Mucosa of descending colon (tissue), 3 donors: ENCODE measurements at regions not wholly inside any gene's neighbourhood (a gene's known extent, or its start where the extent isn't known, plus 50 kb on each side); places are given as distances from the start of the nearest gene placed in this dataset.
"Not testable (repeated sequence)": the region's sequence is repeated elsewhere in the genome, so short reads cannot be mapped to it uniquely, and the experiment has no call there.

Source experiments
- ATAC-seq: fragments of 200-7000 bp; cut with Tn5 transposase; one replicate; pipeline ENCODE4 v1.9.1; 2020; ENCODE audit warnings: mild to moderate bottlenecking, moderate library complexity
- DNase-seq, 3 donors: peaks; one replicate each; pipeline ENCODE4 v3.0.0-alpha.2; 2020
- H3K36me3 ChIP-seq: fragments of 200-600 bp; one replicate; pipeline ENCODE4 v1.8.0; 2021; ENCODE audit warnings: low read depth, mild to moderate bottlenecking
- H3K4me1 ChIP-seq: fragments of 200-600 bp; one replicate; pipeline ENCODE4 v1.8.0; 2021; ENCODE audit warnings: low read depth, mild to moderate bottlenecking
- H3K4me3 ChIP-seq: fragments of 200-600 bp; one replicate; pipeline ENCODE4 v1.8.0; 2021; ENCODE audit warnings: mild to moderate bottlenecking
- H3K9me3 ChIP-seq: fragments of 200-600 bp; one replicate; pipeline ENCODE4 v1.8.0; 2021; ENCODE audit warnings: mild to moderate bottlenecking
- CTCF ChIP-seq: fragments of 200-600 bp; IDR thresholded peaks from one replicate; pipeline ENCODE4 v1.8.0; 2022; ENCODE audit warnings: antibody characterized with exemption, mild to moderate bottlenecking
- intact Hi-C, 2 donors: fragments of 100-400 bp; cut with DNase I in 1 of 2; cut with micrococcal nuclease in 1 of 2; formaldehyde crosslinking; loops; one replicate each; pipeline versions ENCODE4 v1.11.0 to v1.11.1; 2022; cut with DNase I, micrococcal nuclease
- donor health status: DM: no; HTN: no; CAD: no; lungs with moderate emphysema.
- donor health status: DM: no; HTN: no; CAD: no.
- donor health status: DM: no; HTN: yes; CAD: no.

GRCh38 chr12:67086116-67086515 is 183.0 kb upstream of the CAND1 start:
- Histone ChIP-seq H3K36me3 (no peaks in the 10 kb centered on the region), H3K9me3 (no peaks in the 10 kb centered on the region), H3K4me1 (no peaks in the 10 kb centered on the region), H3K4me3 (no peak overlapping the region)
- intact Hi-C loops: no loop called here
- DNase-seq (no peak), ATAC-seq (no peak)
- no peak for TF ChIP-seq CTCF

GRCh38 chr12:67088401-67089118 is 180.6 kb upstream of the CAND1 start:
- Histone ChIP-seq H3K4me1 (no peaks in the 10 kb centered on the region), H3K4me3 (no peak overlapping the region), H3K9me3 (no peaks in the 10 kb centered on the region), H3K36me3 (no peaks in the 10 kb centered on the region)
- DNase-seq: no peak
- no peak for TF ChIP-seq CTCF
- ATAC-seq: no peak
- intact Hi-C loops: no loop called here

GRCh38 chr12:67091204-67091603 is 178.0 kb upstream of the CAND1 start:
- no peaks in the 10 kb centered on the region for H3K9me3 ChIP-seq
- no peaks in the 10 kb centered on the region for H3K4me1 ChIP-seq
- H3K36me3 ChIP-seq: no peaks in the 10 kb centered on the region
- no peak for DNase-seq
- H3K4me3 ChIP-seq: no peak overlapping the region
- intact Hi-C loops: no loop called here
- ATAC-seq: no peak
- TF ChIP-seq CTCF: no peak

- no peaks in the 10 kb centered on the region for H3K36me3 ChIP-seq
- no peaks in the 10 kb centered on the region for H3K9me3 ChIP-seq
- no peak for TF ChIP-seq CTCF
- ATAC-seq: no peak
- intact Hi-C loops: no loop called here
- no peak overlapping the region for H3K4me3 ChIP-seq
- no peak for DNase-seq
- H3K4me1 ChIP-seq: no peaks in the 10 kb centered on the region
Measured at GRCh38 chr12:67091678-67092077, 177.5 kb upstream of the CAND1 start.

GRCh38 chr12:67092934-67093333 is 176.2 kb upstream of the CAND1 start:
- intact Hi-C loops, H3K4me3 ChIP-seq, ATAC-seq, H3K36me3 ChIP-seq, H3K4me1 ChIP-seq, DNase-seq, H3K9me3 ChIP-seq: not testable (repeated sequence)

GRCh38 chr12:67096533-67097318 is 172.4 kb upstream of the CAND1 start:
- ATAC-seq: no peak
- intact Hi-C loops: no loop called here
- Histone ChIP-seq H3K4me1 (no peaks in the 10 kb centered on the region), H3K4me3 (no peak overlapping the region), H3K36me3 (no peaks in the 10 kb centered on the region), H3K9me3 (no peaks in the 10 kb centered on the region)
- no peak for TF ChIP-seq CTCF
- DNase-seq: no peak
